Loucy (cell line): ENCODE measurements at regions not wholly inside any gene's neighbourhood (a gene's known extent, or its start where the extent isn't known, plus 50 kb on each side); places are given as distances from the start of the nearest gene placed in this dataset.

ENCODE experiments used
- EZH2phosphoT487 ChIP-seq: fragments of 200-600 bp; IDR thresholded peaks from 2 replicates; pipeline ENCODE4 v1.6.1; 2018; ENCODE audit warnings: antibody characterized with exemption, mild to moderate bottlenecking, moderate library complexity, borderline replicate concordance
- TF ChIP-seq, protein P1 (sequence below): fragments of 200-600 bp; sonication (generic); conservative IDR thresholded peaks from 2 replicates; pipeline ENCODE4 v1.5.1; 2014; ENCODE audit warnings: mild to moderate bottlenecking, antibody characterized with exemption, low read length

DNA sequence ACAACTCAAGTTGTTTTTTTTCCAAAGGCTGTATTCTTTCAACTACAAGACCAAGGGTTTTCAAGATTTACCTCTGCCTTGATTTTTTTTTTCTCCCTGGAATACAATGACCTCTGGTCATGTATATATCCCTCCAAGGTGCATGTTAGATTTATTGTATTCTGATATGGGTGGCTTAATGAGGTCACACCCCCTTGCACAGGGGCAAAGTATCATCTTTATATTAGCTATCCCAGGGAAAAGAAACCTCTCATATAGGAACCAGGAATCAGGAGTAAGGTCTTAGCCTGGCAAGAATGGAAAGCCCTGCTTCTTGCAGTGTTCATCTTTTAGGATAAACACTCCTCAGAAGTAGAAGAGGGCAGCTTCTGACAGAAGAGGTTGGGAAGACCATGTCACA is 516.9 kb upstream of the TENM4 start:
- TF ChIP-seq, protein P1, sequence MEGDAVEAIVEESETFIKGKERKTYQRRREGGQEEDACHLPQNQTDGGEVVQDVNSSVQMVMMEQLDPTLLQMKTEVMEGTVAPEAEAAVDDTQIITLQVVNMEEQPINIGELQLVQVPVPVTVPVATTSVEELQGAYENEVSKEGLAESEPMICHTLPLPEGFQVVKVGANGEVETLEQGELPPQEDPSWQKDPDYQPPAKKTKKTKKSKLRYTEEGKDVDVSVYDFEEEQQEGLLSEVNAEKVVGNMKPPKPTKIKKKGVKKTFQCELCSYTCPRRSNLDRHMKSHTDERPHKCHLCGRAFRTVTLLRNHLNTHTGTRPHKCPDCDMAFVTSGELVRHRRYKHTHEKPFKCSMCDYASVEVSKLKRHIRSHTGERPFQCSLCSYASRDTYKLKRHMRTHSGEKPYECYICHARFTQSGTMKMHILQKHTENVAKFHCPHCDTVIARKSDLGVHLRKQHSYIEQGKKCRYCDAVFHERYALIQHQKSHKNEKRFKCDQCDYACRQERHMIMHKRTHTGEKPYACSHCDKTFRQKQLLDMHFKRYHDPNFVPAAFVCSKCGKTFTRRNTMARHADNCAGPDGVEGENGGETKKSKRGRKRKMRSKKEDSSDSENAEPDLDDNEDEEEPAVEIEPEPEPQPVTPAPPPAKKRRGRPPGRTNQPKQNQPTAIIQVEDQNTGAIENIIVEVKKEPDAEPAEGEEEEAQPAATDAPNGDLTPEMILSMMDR, result no peak
- no peak for TF ChIP-seq EZH2phosphoT487
